Urinary bladder (tissue), 3 donors: ENCODE measurements at regions not wholly inside any gene's neighbourhood (a gene's known extent, or its start where the extent isn't known, plus 50 kb on each side); places are given as distances from the start of the nearest gene placed in this dataset.

Source experiments
- DNase-seq: peaks from one replicate; pipeline ENCODE4 v3.0.0-alpha.2; 2015; ENCODE audit errors: extremely low spot score
- H3K27ac ChIP-seq: one replicate; pipeline ENCODE4 v1.5.1; 2013; ENCODE audit warnings: low read depth, mild to moderate bottlenecking, moderate library complexity
- H3K36me3 ChIP-seq: one replicate; pipeline ENCODE4 v1.6.1; 2013; ENCODE audit warnings: mild to moderate bottlenecking, moderate library complexity; ENCODE audit not compliant: insufficient read depth
- H3K4me1 ChIP-seq: one replicate; pipeline ENCODE4 v1.6.1; 2013; ENCODE audit warnings: mild to moderate bottlenecking, moderate library complexity; ENCODE audit not compliant: insufficient read depth
- H3K4me3 ChIP-seq: one replicate; pipeline ENCODE4 v1.5.1; 2013; ENCODE audit warnings: low read depth, low read length
- WGBS: extraction: QIAGEN DNeasy Blood & Tissue Kit; methylation state at CpG from one replicate; pipeline ENCODE4 v1.1.7; 2013; 5-methylcytosine and 5-hydroxymethylcytosine counted together
- donor health status: healthy with polysubstance abuse.
- donor health status: healthy.

DNA sequence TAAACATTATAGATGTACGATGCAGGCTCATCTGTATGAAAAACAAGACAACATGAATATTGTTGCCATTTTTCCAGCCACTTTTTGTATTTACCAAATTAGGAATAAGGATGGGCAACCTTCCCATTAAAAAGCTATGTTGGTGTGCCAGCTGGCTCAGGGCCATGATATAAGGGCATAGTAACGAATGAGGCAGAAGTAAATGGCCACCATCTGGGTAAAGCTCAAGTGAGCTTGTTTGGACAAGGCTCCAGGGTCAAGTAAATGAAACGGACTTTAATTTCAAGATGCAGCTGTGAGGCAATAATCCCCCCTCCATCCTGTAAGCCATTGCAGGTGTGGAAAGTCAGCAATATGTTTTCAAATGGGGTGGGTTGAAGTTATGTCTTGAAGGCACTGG, 930.9 kb upstream of the CDH8 start:
- WGBS, result 40% methylated on average over 3 of the region's 3 CpGs
- DNase-seq, result no peak

GRCh38 chr16:62966626-62967025, 930.4 kb upstream of the CDH8 start:
- no peaks in the 10 kb centered on the region for H3K4me1 ChIP-seq
- H3K36me3 ChIP-seq, result no peaks in the 10 kb centered on the region
- 74% methylated on average over 1 of the region's 1 CpG for WGBS

More for the DNA sequence above, 930.9 kb upstream of the CDH8 start:
- Histone ChIP-seq H3K27ac (no peak overlapping the region), H3K36me3 (no peaks in the 10 kb centered on the region), H3K4me3 (no peak overlapping the region), H3K4me1 (no peaks in the 10 kb centered on the region)

GRCh38 chr16:62965831-62966230, 929.6 kb upstream of the CDH8 start:
- no peak overlapping the region for H3K4me3 ChIP-seq
- H3K27ac ChIP-seq, result no peak overlapping the region
- no peaks in the 10 kb centered on the region for H3K4me1 ChIP-seq
- no peaks in the 10 kb centered on the region for H3K36me3 ChIP-seq
- 86% methylated on average over 3 of the region's 3 CpGs for WGBS
- DNase-seq, result no peak

More at GRCh38 chr16:62966626-62967025, 930.4 kb upstream of the CDH8 start:
- no peak for DNase-seq
- Histone ChIP-seq H3K27ac (no peak overlapping the region), H3K4me3 (no peak overlapping the region)

- H3K4me1 ChIP-seq, result no peaks in the 10 kb centered on the region
- no peak for DNase-seq
- H3K36me3 ChIP-seq, result no peaks in the 10 kb centered on the region
- WGBS, result 63% methylated on average over 2 of the region's 2 CpGs
- H3K4me3 ChIP-seq, result no peak overlapping the region
- H3K27ac ChIP-seq, result no peak overlapping the region
Observed at GRCh38 chr16:62963846-62964245, 927.6 kb upstream of the CDH8 start.

DNA sequence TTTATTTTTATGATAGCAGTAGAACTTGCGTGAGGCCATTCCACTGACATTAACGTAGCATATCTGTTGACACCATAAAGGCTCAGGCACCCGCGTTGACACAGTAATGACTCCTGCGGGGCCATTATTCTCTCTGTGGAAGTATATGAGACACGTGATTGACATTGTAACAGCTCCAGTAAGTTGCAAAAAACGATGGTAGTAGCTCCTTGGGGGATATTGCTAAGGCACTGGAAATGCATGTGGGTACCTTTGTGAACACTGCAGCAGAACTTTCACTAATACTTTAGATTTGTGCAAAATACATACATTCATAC, 918.8 kb upstream of the CDH8 start:
- H3K4me1 ChIP-seq, result no peaks in the 10 kb centered on the region
- H3K4me3 ChIP-seq, result no peak overlapping the region
- no peaks in the 10 kb centered on the region for H3K36me3 ChIP-seq
- H3K27ac ChIP-seq, result no peak overlapping the region
- WGBS, result 43% methylated on average over 7 of the region's 7 CpGs
- no peak for DNase-seq

GRCh38 chr16:62954144-62955032, 918.1 kb upstream of the CDH8 start:
- Histone ChIP-seq H3K4me1 (no peaks in the 10 kb centered on the region), H3K4me3 (no peak overlapping the region), H3K36me3 (no peaks in the 10 kb centered on the region), H3K27ac (no peak overlapping the region)
- WGBS, result 47% methylated on average over 9 of the region's 9 CpGs
- no peak for DNase-seq

GRCh38 chr16:62950351-62950750, 914.1 kb upstream of the CDH8 start:
- no peak overlapping the region for H3K4me3 ChIP-seq
- no peaks in the 10 kb centered on the region for H3K36me3 ChIP-seq
- DNase-seq, result no peak
- H3K27ac ChIP-seq, result no peak overlapping the region
- H3K4me1 ChIP-seq, result no peaks in the 10 kb centered on the region
- WGBS, result 63% methylated on average over 4 of the region's 4 CpGs

- Histone ChIP-seq H3K27ac (no peak overlapping the region), H3K4me1 (no peaks in the 10 kb centered on the region), H3K36me3 (no peaks in the 10 kb centered on the region), H3K4me3 (no peak overlapping the region)
- 42% methylated on average over 4 of the region's 4 CpGs for WGBS
- no peak for DNase-seq
Observed at GRCh38 chr16:62940569-62940968, 904.3 kb upstream of the CDH8 start.

- H3K36me3 ChIP-seq, result no peaks in the 10 kb centered on the region
- no peak overlapping the region for H3K4me3 ChIP-seq
- no peak for DNase-seq
- H3K27ac ChIP-seq, result no peak overlapping the region
- WGBS, result 54% methylated on average over 1 of the region's 1 CpG
- H3K4me1 ChIP-seq, result no peaks in the 10 kb centered on the region
Observed at GRCh38 chr16:62939687-62940086, 903.4 kb upstream of the CDH8 start.

DNA sequence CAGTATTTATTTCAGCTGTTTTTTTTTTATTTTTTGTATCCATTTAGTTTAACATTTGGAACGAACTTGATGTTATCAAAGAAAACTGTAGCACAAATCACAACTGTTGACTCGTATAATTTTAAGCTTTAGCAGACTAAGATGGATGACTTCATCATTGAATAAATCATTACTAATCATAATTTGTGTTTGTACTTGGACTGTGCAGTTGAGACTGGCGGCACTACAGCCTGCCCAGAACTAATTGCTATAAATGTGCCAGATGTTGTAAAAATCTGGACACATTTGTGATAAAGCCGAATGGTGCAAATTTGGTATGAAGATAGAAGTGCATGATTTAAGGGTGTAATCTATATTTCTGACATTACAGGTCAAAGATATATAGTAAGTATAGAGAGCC, 897.7 kb upstream of the CDH8 start:
- 28% methylated on average over 4 of the region's 4 CpGs for WGBS
- H3K4me1 ChIP-seq, result no peaks in the 10 kb centered on the region
- peak; percentile 7 for DNase-seq
- H3K36me3 ChIP-seq, result no peaks in the 10 kb centered on the region
- H3K4me3 ChIP-seq, result no peak overlapping the region
- no peak overlapping the region for H3K27ac ChIP-seq

GRCh38 chr16:62929593-62929992, 893.4 kb upstream of the CDH8 start:
- Histone ChIP-seq H3K27ac (no peak overlapping the region), H3K36me3 (no peaks in the 10 kb centered on the region), H3K4me1 (no peaks in the 10 kb centered on the region), H3K4me3 (no peak overlapping the region)
- WGBS, result 65% methylated on average over 3 of the region's 3 CpGs
- DNase-seq, result no peak

- 34% methylated on average over 2 of the region's 2 CpGs for WGBS
- Histone ChIP-seq H3K36me3 (no peaks in the 10 kb centered on the region), H3K4me1 (no peaks in the 10 kb centered on the region), H3K27ac (no peak overlapping the region), H3K4me3 (no peak overlapping the region)
- no peak for DNase-seq
Observed at GRCh38 chr16:62927122-62927521, 890.9 kb upstream of the CDH8 start.

DNA sequence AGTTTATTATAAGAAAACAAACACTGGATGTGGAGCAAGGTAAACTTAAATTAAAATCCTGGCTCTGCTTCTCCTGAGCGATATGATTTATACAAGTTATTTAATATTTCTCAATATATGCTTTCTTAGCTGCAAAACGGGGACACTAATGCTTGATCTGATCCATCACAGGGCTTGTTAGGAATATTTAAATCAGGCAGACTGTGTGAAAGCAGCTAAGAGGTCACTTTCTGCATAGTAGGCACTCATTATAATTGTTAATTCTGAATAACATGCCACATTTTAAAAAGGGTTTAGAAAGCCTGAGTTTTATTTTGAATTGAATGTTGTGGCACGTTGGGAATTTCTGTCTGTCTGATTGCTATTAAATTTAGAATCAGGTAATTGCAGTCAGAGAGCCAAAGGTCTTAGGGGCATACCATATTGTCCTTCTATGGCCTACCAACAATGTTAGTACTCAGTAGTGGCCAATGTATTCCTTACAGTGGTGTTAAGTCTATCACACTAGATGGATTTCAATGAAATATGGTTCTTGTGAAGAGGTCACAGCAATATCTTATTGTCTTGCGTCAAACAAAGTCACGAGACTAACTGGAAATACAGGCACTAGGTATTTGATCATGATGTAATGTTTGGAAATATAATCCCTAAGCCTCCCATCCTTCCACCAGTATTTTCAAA, 890.0 kb upstream of the CDH8 start:
- Histone ChIP-seq H3K36me3 (no peaks in the 10 kb centered on the region), H3K27ac (no peak overlapping the region), H3K4me3 (no peak overlapping the region), H3K4me1 (no peaks in the 10 kb centered on the region)
- no peak for DNase-seq
- 71% methylated on average over 5 of the region's 5 CpGs for WGBS

DNA sequence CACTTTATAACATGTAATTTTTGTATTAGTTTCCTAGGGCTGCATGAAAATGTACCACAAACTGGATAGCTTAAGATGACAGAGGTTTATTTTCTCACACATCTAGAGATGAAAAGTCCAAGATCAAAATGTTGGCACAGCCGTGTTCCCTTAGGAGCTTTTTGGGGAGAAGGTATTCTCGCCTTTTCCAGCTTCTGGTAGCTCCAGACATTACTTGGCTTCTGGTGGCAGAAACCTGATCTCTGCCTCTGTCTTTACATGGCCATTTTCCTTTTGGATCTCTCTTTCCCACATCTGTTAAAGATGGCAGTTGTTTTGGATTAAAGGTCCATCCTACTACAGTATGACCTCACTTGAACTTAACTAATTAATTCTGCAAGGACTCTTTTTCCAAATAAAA, 885.7 kb upstream of the CDH8 start:
- no peaks in the 10 kb centered on the region for H3K36me3 ChIP-seq
- H3K4me3 ChIP-seq, result no peak overlapping the region
- no peak for DNase-seq
- no peaks in the 10 kb centered on the region for H3K4me1 ChIP-seq
- WGBS, result 78% methylated on average over 2 of the region's 2 CpGs
- H3K27ac ChIP-seq, result no peak overlapping the region
